Urinary bladder (tissue), 3 donors: ENCODE measurements at regions not wholly inside any gene's neighbourhood (a gene's known extent, or its start where the extent isn't known, plus 50 kb on each side); places are given as distances from the start of the nearest gene placed in this dataset.
"Not testable (repeated sequence)": the region's sequence is repeated elsewhere in the genome, so short reads cannot be mapped to it uniquely, and the experiment has no call there.

Experiments used
- DNase-seq: peaks from one replicate; pipeline ENCODE4 v3.0.0-alpha.2; 2015; ENCODE audit errors: extremely low spot score
- H3K27ac ChIP-seq: one replicate; pipeline ENCODE4 v1.5.1; 2013; ENCODE audit warnings: low read depth, mild to moderate bottlenecking, moderate library complexity
- H3K36me3 ChIP-seq: one replicate; pipeline ENCODE4 v1.6.1; 2013; ENCODE audit warnings: mild to moderate bottlenecking, moderate library complexity; ENCODE audit not compliant: insufficient read depth
- H3K4me1 ChIP-seq: one replicate; pipeline ENCODE4 v1.6.1; 2013; ENCODE audit warnings: mild to moderate bottlenecking, moderate library complexity; ENCODE audit not compliant: insufficient read depth
- H3K4me3 ChIP-seq: one replicate; pipeline ENCODE4 v1.5.1; 2013; ENCODE audit warnings: low read depth, low read length
- WGBS: extraction: QIAGEN DNeasy Blood & Tissue Kit; methylation state at CpG from one replicate; pipeline ENCODE4 v1.1.7; 2013; 5-methylcytosine and 5-hydroxymethylcytosine counted together
- donor health status: healthy with polysubstance abuse.
- donor health status: healthy.

- H3K4me1 ChIP-seq = no peaks in the 10 kb centered on the region
- DNase-seq = no peak
- WGBS = 59% methylated on average over 3 of the region's 3 CpGs
- no peaks in the 10 kb centered on the region for H3K36me3 ChIP-seq
- H3K4me3 ChIP-seq = no peak overlapping the region
- no peak overlapping the region for H3K27ac ChIP-seq
Measured at GRCh38 chr5:86152988-86153560, 464.7 kb upstream of the COX7C start.

DNA sequence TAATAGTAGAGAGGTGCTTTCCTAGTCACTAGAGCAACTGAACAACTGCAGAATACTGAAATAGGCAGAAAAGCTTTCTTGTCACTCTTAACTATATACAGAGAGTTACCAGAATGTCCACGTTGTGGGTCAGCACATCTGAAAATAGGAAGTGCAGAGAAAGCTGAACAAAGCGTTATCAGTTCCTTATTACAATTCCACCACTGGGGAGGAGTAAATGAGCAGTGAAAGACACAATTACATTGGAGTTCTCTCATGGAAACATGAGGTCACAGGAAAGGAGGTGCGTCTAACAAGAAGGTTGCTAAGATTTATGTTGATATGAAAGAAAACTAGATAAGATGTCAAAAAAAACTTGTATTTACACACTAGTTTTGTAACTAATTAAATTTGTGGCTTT is 461.9 kb upstream of the COX7C start:
- no peaks in the 10 kb centered on the region for H3K4me1 ChIP-seq
- no peak for DNase-seq
- no peak overlapping the region for H3K4me3 ChIP-seq
- 21% methylated on average over 3 of the region's 3 CpGs for WGBS
- H3K27ac ChIP-seq = no peak overlapping the region
- H3K36me3 ChIP-seq = no peaks in the 10 kb centered on the region

GRCh38 chr5:86170194-86170593 is 447.5 kb upstream of the COX7C start:
- no peak overlapping the region for H3K27ac ChIP-seq
- H3K36me3 ChIP-seq = no peaks in the 10 kb centered on the region
- DNase-seq = no peak
- H3K4me1 ChIP-seq = no peaks in the 10 kb centered on the region
- WGBS = 93% methylated on average over 1 of the region's 1 CpG
- no peak overlapping the region for H3K4me3 ChIP-seq

- H3K4me3 ChIP-seq = no peak overlapping the region
- H3K4me1 ChIP-seq = no peaks in the 10 kb centered on the region
- H3K36me3 ChIP-seq = no peaks in the 10 kb centered on the region
- H3K27ac ChIP-seq = no peak overlapping the region
- no peak for DNase-seq
- 34% methylated on average over 1 of the region's 1 CpG for WGBS
Measured at GRCh38 chr5:86175224-86175623, 442.5 kb upstream of the COX7C start.

DNA sequence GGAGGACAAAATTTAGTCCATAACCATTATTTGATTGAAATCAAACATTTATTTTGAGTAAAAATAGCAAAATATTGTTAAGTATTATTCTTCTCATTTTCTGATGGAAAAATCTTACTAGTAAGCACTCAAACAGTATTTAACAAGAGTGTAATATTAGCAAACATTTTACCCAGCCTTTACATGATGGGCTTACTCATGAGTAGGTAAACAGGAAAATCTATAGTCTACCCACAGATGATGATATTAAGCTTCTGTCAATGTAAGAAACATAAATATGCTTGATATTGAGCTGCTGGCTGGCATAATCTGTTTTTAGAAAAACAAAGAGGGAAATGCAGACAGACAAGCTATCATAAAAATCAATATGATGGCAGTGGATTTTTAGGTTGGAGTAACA is 418.5 kb upstream of the COX7C start:
- Histone ChIP-seq H3K27ac (no peak overlapping the region), H3K4me1 (no peaks in the 10 kb centered on the region), H3K4me3 (no peak overlapping the region), H3K36me3 (no peaks in the 10 kb centered on the region)
- no peak for DNase-seq

DNA sequence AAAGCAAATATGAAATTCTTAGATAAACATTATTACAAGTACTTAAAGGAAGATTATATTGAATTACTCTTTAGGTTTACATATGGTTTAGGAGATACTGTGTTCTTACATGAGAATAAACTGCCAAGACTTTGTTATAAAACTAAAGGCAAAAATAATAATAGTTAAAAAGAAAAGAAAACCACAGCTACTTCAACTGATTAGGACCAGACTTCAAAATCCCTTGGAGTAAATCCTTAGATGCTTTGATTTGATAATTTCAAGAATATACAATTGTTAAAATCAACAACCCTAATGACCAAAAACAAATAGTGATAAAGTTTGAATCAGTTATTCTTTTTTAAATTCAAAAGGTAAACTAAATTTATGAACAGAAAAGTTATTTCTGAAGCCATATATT is 389.6 kb upstream of the COX7C start:
- Histone ChIP-seq H3K36me3 (no peaks in the 10 kb centered on the region), H3K27ac (no peak overlapping the region), H3K4me3 (no peak overlapping the region), H3K4me1 (no peaks in the 10 kb centered on the region)
- DNase-seq = no peak

DNA sequence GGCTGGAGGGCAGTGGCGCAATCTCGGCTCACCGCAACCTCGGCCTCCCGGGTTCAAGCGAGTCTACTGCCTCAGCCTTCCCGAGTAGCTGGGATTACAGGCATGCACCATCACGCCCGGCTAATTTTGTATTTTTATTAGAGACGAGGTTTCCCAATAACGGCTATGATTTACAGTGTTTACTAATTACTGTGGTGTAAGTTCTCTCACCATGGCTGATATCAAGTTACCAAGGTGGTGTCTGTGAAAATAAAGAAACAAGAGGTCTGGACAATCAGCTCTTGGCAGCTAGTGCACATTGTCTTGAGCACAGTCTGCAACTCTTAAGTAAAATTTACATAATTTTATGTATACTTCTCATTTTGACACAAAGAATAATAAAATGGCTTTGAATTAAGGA is 385.5 kb upstream of the COX7C start:
- 89% methylated on average over 11 of the region's 11 CpGs for WGBS
- DNase-seq = no peak
- Histone ChIP-seq H3K27ac (no peak overlapping the region), H3K4me1 (no peaks in the 10 kb centered on the region), H3K36me3 (no peaks in the 10 kb centered on the region), H3K4me3 (no peak overlapping the region)

- no peak overlapping the region for H3K27ac ChIP-seq
- DNase-seq = no peak
- no peak overlapping the region for H3K4me3 ChIP-seq
- H3K36me3 ChIP-seq = no peaks in the 10 kb centered on the region
- 0% methylated on average over 1 of the region's 1 CpG for WGBS
- H3K4me1 ChIP-seq = no peaks in the 10 kb centered on the region
Measured at GRCh38 chr5:86244153-86244552, 373.6 kb upstream of the COX7C start.

GRCh38 chr5:86257871-86258270 is 359.9 kb upstream of the COX7C start:
- Histone ChIP-seq H3K4me1 (no peaks in the 10 kb centered on the region), H3K27ac (no peak overlapping the region), H3K4me3 (no peak overlapping the region), H3K36me3 (no peaks in the 10 kb centered on the region)
- no peak for DNase-seq

DNA sequence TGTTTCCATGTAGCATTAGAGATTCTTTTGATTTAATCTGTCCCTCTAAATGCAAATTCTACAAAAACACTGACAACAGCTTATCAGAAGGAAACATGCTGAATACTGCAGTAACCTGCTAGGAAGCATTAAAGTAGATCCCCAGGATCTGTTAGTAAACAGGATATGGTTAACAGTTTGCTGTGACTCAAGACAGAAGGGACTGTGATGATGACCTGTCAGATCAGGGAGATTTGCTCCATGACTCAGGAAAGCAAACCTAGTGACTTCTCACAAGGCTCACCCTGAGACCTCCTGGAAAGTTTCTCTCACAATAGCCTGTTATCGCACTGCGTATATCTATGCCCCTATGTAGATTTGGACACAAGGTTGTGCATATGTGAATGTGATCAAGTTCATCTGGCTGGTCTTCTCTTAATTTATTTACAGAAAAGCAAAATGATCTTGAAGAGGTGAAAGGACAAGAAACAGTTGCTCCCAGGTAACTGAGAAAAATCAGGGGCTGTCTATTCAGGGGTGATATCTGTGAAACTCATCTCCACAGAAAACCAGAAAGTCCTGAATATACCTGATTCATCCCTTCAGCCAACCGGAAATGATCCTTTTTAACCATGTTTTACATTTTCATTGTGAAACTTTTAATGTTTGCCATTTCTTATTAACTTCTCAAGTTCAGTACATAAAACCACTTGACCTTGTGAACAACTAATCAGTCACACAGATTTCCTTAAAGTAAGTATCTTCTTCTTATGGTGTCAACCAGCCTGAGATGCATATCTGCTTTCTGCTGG is 333.1 kb upstream of the COX7C start:
- H3K4me3 ChIP-seq, H3K4me1 ChIP-seq, H3K27ac ChIP-seq, H3K36me3 ChIP-seq, DNase-seq: not testable (repeated sequence)
- WGBS = 80% methylated on average over 3 of the region's 3 CpGs

DNA sequence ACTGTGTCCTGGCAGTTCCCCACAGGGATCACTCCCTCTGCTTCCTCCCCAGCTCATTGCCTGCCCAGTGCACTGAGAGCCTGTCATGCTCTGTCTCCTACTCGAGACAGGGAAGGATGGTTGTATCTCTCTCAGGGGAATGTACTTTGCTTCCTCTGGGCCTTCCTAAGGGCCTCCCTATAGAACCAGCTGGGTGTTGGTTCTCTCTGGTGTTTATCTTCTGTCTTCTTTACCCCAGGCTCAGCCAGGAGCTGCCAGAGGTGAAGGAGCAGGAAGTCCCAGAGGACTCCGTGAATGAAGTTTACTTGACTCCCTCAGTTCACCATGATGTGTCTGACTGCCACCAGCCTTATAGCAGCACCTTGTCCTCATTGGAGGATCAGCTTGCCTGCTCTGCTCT is 330.3 kb upstream of the COX7C start:
- H3K4me1 ChIP-seq, H3K4me3 ChIP-seq, H3K36me3 ChIP-seq, DNase-seq, H3K27ac ChIP-seq: not testable (repeated sequence)
- WGBS = 87% methylated on average over 2 of the region's 2 CpGs

- WGBS = 95% methylated on average over 9 of the region's 9 CpGs
- DNase-seq = not testable (repeated sequence)
Measured at GRCh38 chr5:86289786-86290185, 328.0 kb upstream of the COX7C start.

GRCh38 chr5:86292811-86293210 is 324.9 kb upstream of the COX7C start:
- WGBS = 92% methylated on average over 6 of the region's 6 CpGs
- not testable (repeated sequence) for H3K4me1 ChIP-seq, DNase-seq, H3K27ac ChIP-seq, H3K4me3 ChIP-seq, H3K36me3 ChIP-seq

More at GRCh38 chr5:86289786-86290185, 328.0 kb upstream of the COX7C start:
- not testable (repeated sequence) for H3K4me1 ChIP-seq, H3K27ac ChIP-seq, H3K36me3 ChIP-seq, H3K4me3 ChIP-seq

DNA sequence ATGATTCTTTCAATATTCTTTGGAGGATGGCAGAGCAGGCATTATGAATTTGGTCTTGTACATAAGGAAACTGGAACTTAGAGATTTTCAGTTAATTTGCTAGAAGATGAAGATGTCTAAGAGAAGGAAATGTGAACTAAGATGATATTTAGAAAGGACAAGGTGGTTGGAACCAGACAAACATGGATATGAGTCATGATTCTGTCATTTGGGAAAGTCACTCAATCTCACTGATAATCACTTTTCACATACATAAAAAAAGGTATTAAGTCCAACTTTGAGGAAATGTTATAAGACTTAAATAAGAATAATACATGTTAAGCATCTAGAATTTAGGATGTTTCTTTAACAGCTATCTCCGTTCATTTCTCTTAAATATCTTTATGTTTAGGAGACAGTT is 315.1 kb upstream of the COX7C start:
- WGBS = 83% methylated on average over 1 of the region's 1 CpG
- H3K4me3 ChIP-seq, H3K4me1 ChIP-seq, H3K27ac ChIP-seq, DNase-seq, H3K36me3 ChIP-seq: not testable (repeated sequence)
